Stimulated activated naive CD4-positive, alpha-beta T cell treated with Interleukin-2 at 50 U/mL for 16 hours (primary cell): ENCODE measurements at regions not wholly inside any gene's neighbourhood (a gene's known extent, or its start where the extent isn't known, plus 50 kb on each side); places are given as distances from the start of the nearest gene placed in this dataset.
"Not testable (repeated sequence)": the region's sequence is repeated elsewhere in the genome, so short reads cannot be mapped to it uniquely, and the experiment has no call there.

Experiments
- DNase-seq: peaks from one replicate; lab custom pipeline; 2025; lab: John Stamatoyannopoulos, UW

DNA sequence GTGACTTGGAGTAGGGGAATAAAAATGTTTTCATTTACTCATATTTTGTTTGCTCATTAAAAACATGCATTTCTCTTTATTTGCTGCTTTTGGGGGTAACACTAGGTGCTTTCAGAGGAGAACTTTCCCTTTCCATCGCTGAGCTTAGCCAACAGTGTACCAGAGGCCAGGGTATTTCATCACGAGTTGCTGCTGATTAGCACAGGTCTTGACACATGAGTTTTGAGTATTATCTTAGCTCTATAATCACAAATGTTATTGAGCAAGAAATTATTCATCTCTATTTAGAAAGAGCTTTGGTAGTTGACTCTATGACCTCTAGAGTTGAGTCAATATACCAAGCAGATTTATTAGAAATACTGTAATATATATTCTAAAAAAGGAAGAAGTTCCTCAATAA lies 375.9 kb downstream of the NXPH1 start:
- DNase-seq, result no peak

GRCh38 chr7:8817448-8818036 lies 384.1 kb downstream of the NXPH1 start:
- DNase-seq, result no peak

DNA sequence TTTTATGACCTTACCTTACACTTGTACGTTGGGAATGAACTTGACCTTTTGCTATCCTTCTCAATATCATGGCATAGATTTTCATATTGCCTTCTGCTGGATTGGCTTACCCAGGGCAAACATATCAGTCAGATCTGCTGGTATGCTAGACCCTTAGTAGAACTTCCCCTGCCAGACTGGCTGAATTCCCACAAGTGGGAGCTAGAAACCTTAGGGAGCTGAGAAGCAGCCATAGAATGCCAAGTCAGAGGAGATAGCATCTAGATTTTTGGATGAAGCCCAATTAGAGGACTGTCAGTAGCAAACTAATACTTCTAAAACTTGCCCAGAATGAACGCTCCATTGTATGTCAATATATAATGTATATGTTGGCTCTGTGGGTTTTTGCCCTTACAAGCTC lies 385.0 kb downstream of the NXPH1 start:
- DNase-seq, result no peak

GRCh38 chr7:8822595-8822994 lies 389.2 kb downstream of the NXPH1 start:
- DNase-seq, result no peak

- DNase-seq, result no peak
Observed at GRCh38 chr7:8823486-8823885, 390.1 kb downstream of the NXPH1 start.

DNA sequence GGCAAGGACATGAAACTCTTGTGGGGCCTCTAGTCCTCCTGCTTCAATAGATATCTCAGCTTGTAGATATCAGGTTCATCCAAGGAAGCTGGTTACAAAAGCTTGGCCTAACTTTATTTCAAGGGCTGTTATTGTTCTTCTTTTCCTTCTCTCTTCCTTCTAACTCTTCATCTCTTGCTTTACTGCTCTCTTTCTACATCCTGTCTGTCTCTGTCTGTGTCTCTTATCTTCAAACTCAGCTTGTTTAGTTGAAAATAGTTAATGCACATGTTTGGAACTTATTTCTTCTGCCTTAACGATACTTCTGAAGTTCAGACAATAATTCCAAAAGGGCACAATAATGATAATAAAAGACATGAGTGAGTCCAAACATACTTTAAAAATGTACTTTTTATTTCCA lies 393.9 kb downstream of the NXPH1 start:
- no peak for DNase-seq

DNA sequence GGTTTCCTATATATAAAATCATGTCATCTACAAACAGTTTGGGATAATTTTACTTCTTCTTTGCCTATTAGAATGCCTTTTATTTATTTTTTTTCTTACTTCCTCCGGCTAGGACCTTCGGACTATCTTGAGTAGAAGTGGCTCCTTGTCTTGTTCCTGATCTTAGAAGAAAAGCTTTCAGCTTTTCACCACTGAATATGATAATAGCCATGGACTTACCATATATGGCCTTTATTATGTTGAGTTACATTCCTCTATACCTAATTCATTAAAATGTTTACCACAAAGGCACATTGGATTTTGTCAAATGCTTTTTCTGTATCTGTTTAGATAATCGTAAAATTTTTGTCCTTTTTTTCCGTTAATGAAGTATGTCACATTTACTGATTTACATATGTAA lies 395.7 kb downstream of the NXPH1 start:
- DNase-seq, result no peak

DNA sequence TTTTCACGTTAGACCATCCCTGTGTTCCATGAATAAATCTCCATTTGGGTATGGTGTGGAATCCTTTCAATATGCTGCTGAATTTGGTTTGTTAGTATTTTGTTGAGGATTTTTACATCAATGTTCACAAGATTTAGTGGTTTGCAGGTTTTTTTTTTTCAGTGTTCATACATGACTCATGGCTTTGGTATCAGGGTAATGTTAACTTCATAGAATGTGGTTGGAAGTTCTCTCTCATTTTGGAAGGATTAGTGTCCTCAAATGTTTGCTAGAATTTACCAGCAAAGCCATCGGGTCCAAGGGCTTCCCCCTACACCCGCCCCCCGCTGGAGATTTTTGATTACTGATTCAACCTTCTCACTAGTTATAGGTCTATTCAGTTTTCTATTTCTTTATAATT lies 398.0 kb downstream of the NXPH1 start:
- no peak for DNase-seq

DNA sequence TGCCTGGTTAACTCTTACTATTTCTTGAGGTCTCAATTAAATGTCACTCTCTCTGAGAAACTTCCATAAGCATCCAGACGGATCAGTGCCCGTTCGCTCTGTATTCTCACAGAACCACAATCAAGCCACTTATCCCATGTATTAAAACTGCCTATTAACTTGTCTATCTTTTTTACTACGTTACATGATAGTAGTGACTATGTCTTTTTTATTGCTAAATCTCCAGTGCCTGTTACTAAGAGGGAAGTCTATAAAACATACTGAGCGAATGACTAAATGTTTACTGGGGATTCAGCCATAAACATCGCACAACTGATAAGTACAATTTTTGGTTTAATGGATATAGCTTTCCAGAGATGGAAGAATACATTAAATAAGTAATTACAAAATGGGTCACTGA lies 399.9 kb downstream of the NXPH1 start:
- DNase-seq, result no peak

DNA sequence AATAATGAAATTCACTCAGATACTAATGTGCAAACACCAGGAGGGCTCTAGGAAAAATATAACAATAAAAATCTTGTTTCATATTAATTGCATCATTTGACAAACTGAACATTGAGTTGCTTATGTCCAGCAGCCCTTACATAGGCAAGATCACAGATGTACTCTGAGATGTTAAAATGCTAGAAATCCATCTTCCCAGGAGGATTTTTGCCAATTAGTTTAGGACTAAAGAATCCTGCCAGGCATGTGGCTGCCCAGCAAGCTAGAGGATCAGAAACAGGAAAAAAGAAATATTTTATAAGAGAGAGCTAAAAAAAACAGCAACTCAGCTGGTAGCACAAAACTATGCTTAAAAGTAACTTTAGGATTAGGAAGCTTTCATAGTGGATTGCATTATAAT lies 407.8 kb downstream of the NXPH1 start:
- DNase-seq, result no peak

GRCh38 chr7:8871716-8872115 lies 438.3 kb downstream of the NXPH1 start:
- no peak for DNase-seq

GRCh38 chr7:8881916-8882315 lies 448.5 kb downstream of the NXPH1 start:
- DNase-seq, result no peak

DNA sequence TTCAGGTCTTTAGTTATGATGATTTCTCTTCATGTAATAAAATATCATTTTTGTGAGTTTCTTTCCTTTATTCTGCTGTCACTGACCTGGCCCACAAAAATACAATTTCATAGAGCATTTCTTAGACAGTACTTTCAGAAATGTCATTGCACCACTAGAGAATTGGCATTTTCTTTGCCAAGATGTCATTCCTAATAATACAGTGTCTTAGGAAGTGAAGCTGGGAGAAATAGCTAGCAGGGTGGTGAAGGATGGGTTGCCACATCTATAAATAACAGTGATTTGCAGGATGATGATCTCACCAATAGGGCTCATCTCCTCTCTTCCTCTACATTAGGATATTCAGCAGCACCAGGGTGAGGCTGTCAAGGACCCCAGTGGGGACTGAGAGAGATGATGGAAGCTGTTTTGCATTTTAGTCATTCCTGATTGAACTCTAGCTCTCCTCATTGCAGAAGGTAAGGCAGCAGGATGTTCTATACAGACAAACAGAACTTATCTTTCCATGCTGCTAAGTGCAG lies 452.1 kb downstream of the NXPH1 start:
- no peak for DNase-seq

DNA sequence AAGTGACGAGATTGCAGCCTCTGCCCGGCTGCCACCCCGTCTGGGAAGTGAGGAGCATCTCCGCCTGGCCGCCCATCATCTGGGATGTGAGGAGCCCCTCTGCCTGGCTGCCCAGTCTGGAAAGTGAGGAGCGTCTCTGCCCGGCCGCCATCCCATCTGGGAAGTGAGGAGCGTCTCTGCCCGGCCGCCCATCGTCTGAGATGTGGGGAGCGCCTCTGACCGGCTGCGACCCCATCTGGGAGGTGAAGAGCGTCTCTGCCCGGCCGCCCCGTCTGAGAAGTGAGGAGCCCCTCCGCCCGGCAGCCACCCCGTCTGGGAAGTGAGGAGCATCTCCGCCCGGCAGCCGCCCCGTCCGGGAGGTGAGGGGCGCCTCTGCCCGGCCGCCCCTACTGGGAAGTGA lies 456.9 kb downstream of the NXPH1 start:
- not testable (repeated sequence) for DNase-seq

DNA sequence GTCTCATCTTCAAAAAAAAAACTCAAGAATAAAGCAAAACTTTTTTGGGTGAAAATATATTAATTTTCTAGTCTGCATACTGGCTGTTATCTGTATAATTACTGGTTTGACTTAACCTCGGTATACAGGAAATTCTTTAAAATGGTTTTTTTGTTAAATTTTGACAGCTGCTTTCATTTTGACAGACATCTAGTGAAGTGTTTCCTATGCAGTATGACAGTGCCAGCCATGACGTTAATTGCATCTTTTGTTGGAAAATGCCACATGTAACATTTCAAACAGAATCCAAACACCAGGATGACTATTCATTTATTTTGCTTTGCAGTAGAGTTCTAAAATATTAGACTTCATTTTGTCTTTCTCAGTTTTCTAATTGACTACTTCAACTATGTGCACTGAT lies 460.4 kb downstream of the NXPH1 start:
- no peak for DNase-seq

DNA sequence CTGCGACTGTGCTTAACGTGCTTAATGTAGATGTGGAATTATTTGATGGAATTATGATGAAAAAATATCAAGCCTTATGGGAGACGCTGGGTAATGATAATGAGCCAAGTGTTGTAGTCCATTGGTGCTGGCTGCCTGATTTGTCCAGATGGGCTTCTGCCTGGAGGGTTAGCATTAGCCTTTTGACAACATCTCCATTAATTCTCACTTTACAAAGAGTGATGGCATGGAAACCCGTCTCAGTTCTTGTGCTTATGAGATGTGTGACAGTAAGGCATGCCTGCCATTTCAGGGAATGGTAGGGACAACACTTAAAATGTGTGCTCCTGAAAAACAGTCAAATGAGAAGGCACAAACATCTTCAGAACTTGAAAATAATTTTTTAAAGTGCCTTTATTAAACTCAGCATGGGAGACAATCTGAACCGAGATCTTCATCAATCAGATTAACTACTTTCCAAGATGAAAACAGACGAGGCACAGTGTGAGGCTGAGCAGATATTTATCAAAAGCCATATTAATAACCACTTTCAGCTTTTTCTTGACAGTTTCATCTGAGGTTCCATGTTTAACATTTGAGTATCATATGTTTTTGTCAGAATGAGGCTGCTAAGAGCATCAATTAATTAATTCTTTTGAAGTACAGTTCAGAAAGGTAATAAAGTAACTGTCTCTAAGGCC lies 473.1 kb downstream of the NXPH1 start:
- no peak for DNase-seq

DNA sequence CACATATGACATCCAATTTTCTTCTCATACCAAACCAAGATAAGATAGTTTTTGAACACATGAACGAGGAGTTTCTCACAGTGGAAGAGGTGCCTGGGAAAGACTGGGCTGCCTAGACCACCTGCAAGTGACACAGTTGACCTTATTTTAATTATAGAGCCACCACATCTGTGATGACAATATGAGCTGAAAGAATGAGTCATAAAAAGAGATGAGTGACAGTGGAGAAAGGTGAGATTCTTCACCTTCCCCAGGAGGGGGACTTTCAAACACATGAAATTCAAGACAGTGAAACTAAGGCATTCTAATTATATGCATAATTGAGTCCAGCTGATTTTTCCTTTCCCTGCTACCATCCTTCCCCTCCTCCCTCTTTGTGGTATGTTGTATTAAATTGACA lies 475.5 kb downstream of the NXPH1 start:
- no peak for DNase-seq

DNA sequence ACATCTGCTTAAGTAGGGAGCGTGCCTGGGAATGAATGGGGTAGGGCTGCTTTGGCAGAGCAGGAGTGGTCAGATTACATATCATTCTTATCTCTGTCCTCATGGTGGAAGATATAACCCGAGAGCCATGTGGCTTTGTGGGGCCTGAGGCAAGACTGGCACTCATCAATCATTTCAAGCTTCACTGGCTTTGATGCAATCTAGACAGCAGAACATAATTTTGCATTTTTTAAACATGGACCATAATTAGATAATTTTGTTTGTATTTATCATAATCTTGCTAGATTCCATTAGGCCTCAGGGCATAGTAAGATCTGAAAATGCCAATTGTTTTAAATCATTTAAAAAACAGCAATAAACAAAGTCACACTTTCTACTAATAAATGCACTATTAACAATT lies 480.3 kb downstream of the NXPH1 start:
- DNase-seq, result no peak

- DNase-seq, result no peak
Observed at GRCh38 chr7:8921807-8922206, 488.4 kb downstream of the NXPH1 start.

DNA sequence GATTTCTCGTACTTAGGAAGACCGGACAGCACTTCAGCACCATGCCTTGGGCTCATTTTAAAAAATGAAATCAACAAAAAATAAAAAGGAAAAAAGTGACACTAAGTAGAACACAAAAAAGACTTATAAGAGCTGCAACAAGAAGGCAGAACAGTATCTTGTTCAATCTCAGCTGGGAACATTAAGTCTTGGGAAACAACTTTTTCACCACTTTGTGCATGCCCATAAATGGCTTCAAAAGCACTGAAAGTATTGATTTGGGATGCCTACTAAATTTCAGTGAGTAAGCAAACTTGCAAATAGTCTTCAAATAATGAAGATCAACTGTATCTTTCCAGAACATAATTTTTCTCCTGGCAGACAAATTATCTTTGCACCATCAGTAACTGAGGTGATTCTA lies 489.3 kb downstream of the NXPH1 start:
- no peak for DNase-seq

DNA sequence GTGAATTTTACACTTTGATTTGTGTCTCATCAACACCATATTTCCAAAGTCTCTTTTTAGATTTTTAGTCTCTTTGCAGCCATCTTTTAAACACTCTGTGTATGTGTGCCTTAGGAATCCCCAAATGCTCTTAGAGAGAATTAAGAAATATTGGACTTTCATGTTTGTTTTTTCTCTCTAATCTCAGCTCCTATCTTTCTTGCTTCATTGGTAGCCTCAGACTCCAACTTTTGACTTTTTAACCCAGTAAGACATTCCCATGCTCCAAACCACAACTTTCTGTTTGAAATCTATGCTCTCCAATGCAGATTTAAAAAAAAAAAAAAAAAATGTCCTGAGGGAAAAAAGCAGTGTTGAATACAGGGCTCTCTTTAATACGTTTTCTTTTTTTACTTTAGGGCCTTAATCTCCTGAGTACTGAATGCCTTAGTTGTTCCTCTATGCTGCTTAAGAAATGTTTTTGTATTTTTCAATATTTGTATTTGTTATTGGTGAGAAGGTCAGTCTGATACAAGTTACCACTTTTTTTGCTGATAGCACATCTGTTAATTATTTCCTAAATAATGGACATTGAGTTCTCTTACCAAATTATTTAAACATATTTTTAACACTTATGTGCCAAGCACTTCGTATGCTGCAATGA lies 489.9 kb downstream of the NXPH1 start:
- DNase-seq, result no peak

- DNase-seq, result no peak
Observed at GRCh38 chr7:8931906-8932646, 498.7 kb downstream of the NXPH1 start.

DNA sequence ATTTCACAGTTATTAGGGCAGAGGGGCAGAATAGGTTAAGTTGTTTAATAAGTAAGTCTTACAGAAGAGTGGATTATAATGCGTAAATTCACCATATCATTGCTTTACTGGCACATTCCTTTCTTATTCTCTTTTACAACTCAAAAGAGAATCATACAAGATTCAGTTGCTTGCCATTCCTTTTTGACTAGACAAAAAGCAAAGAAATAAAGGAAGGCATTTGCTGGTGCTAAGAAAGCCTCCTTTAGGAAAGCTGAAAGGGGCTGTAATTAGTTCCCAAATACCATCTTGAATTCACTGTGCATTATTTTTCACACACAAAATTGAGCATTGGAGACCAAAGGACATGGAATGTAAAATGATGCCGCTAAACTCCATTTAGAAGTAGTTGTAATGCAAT lies 499.3 kb downstream of the NXPH1 start:
- no peak for DNase-seq
